ENCODE measurements at regions not wholly inside any gene's neighbourhood (a gene's known extent, or its start where the extent isn't known, plus 50 kb on each side); places are given as distances from the start of the nearest gene placed in this dataset.

DNA sequence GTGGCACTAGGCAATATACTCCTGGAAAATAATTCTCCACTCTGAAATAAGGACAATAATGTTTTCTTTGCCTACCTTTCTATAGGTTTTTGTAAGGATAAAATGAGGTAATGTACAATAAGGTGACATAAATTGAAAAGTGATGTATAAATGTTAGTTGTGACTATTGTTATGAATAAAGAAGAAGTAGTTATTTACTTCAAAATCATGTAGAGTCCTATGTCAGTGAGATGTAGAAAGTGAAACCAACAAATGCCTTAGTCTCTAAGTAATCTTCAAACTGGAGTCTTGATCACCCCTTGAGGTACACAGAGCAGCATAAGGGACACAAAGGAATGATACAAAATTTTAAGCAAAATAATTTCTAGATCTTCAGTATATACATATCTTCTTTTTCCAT is 60.3 kb upstream of the TP63 start:
- TF ChIP-seq, protein P1, sequence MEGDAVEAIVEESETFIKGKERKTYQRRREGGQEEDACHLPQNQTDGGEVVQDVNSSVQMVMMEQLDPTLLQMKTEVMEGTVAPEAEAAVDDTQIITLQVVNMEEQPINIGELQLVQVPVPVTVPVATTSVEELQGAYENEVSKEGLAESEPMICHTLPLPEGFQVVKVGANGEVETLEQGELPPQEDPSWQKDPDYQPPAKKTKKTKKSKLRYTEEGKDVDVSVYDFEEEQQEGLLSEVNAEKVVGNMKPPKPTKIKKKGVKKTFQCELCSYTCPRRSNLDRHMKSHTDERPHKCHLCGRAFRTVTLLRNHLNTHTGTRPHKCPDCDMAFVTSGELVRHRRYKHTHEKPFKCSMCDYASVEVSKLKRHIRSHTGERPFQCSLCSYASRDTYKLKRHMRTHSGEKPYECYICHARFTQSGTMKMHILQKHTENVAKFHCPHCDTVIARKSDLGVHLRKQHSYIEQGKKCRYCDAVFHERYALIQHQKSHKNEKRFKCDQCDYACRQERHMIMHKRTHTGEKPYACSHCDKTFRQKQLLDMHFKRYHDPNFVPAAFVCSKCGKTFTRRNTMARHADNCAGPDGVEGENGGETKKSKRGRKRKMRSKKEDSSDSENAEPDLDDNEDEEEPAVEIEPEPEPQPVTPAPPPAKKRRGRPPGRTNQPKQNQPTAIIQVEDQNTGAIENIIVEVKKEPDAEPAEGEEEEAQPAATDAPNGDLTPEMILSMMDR (IDR thresholded peaks at IDR 0.05; ENCODE audit: poor library complexity, severe bottlenecking) = no peak
- TF ChIP-seq POLR2AphosphoS5 (IDR thresholded peaks at IDR 0.05) = no peak
- TF ChIP-seq EZH2 (IDR thresholded peaks at IDR 0.05; ENCODE audit: borderline replicate concordance, insufficient read depth, low read length, poor library complexity, severe bottlenecking) = no peak
- TF ChIP-seq TAF1 (IDR thresholded peaks at IDR 0.05; ENCODE audit: low read depth) = no peak
- TF ChIP-seq EP300 (conservative IDR thresholded peaks at IDR 0.05; ENCODE audit: poor library complexity, severe bottlenecking) = no peak
- TF ChIP-seq, protein P2, sequence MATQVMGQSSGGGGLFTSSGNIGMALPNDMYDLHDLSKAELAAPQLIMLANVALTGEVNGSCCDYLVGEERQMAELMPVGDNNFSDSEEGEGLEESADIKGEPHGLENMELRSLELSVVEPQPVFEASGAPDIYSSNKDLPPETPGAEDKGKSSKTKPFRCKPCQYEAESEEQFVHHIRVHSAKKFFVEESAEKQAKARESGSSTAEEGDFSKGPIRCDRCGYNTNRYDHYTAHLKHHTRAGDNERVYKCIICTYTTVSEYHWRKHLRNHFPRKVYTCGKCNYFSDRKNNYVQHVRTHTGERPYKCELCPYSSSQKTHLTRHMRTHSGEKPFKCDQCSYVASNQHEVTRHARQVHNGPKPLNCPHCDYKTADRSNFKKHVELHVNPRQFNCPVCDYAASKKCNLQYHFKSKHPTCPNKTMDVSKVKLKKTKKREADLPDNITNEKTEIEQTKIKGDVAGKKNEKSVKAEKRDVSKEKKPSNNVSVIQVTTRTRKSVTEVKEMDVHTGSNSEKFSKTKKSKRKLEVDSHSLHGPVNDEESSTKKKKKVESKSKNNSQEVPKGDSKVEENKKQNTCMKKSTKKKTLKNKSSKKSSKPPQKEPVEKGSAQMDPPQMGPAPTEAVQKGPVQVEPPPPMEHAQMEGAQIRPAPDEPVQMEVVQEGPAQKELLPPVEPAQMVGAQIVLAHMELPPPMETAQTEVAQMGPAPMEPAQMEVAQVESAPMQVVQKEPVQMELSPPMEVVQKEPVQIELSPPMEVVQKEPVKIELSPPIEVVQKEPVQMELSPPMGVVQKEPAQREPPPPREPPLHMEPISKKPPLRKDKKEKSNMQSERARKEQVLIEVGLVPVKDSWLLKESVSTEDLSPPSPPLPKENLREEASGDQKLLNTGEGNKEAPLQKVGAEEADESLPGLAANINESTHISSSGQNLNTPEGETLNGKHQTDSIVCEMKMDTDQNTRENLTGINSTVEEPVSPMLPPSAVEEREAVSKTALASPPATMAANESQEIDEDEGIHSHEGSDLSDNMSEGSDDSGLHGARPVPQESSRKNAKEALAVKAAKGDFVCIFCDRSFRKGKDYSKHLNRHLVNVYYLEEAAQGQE (IDR thresholded peaks at IDR 0.05; ENCODE audit: borderline replicate concordance) = no peak
- no peak for TF ChIP-seq RAD21 (conservative IDR thresholded peaks at IDR 0.05)
- TF ChIP-seq SMC3 (conservative IDR thresholded peaks at IDR 0.05; ENCODE audit: poor library complexity) = no peak
- TF ChIP-seq MXI1 (conservative IDR thresholded peaks at IDR 0.05; ENCODE audit: poor library complexity, severe bottlenecking) = no peak
